ENCODE measurements at regions not wholly inside any gene's neighbourhood (a gene's known extent, or its start where the extent isn't known, plus 50 kb on each side); places are given as distances from the start of the nearest gene placed in this dataset.

DNA sequence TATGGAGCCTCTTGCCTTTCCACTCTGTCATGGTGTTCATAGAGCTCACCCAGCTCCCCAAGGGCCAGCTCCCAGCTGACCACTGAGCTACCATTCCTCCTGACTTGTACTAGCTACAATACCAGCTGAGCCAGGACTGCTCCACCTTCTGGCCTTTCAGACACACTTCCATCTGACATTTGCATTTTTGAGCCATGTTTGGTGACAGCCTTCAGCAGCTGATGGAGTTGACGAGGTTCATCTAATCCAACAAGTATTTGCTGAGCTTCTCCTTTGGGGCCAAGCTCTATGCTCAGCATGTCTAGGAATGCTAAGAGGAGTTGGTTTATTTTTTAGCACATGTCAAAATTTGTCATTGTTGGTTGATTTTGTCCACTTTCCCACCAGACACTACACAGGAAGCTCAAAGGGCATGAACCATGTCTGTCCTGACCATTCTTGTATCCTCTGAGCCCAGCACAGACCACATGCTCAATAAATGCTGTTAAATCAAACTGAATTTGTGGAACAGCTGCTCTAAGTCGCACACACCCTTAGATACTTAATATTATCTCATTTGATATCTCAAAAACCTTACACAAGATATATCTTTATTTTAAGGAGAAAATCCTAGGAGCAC, 142.6 kb upstream of the PPARGC1A start:
- no peak for TF ChIP-seq GATA1 (IDR thresholded peaks at IDR 0.05; ENCODE audit: low read depth, low read length)
- no peak for TF ChIP-seq POLR2A (IDR thresholded peaks at IDR 0.05; ENCODE audit: low read length)
